HG03139 (cell line): ENCODE measurements at regions not wholly inside any gene's neighbourhood (a gene's known extent, or its start where the extent isn't known, plus 50 kb on each side); places are given as distances from the start of the nearest gene placed in this dataset.

Experiments used
- ATAC-seq: cut with Tn5 transposase; IDR thresholded peaks from one replicate; pipeline ENCODE4 v1.9.1; 2021; ENCODE audit not compliant: unreplicated experiment

DNA sequence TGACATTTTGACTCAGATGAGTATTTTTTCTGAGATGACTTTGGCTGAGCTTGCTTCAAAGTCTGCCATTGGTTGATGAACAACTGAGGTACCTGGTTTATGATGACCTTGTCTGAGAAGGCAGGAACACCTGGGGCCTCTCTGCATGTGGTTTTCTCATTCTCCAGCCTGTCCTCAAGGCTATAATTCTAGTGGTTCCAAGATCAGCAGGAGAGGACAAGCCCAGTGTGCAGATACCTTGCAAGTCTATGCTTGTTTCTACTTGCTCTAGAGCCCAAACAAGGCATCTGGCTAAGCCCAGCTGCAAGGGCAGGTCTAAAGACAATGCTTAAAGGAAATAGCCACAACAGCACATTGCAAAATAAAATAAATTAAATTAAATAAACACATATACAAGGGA lies 1100.0 kb downstream of the NLGN4Y start:
- no peak for ATAC-seq

DNA sequence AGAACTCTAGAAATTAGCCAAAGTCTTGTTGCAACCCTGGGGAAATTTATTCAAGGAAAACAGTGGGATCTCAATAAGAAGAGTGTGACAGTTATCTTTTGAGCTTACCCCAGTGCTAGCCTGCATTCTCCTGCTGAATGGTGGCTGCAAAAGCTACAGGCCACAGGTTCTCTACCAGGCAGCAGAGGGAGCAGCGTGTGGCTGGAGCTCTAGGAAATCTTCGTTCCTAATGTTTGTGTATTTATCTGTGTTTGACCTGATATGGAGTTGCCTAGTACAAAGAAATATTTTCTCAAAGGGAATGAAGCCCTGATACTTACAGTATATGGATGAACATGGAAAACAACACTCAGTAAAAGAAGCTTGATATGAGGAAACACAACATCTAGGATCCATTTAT lies 1100.6 kb downstream of the NLGN4Y start:
- no peak for ATAC-seq

DNA sequence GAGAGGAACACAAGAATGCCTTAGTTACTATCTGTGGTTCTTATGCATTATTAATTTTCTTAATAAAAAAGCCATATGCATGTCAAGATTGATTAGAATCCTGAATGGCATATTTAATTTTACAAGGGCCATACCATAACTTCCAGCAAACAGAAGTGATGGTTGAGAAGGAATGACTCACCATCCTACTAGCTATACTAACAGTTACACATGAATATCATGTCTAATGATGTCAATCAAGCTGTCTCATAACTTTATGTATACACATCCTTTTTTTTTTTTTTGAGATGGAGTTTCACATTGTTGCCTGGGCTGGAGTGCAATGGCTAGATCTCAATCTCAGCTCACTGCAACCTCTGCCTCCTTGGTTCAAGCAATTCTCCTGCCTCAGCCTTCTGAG lies 1123.9 kb downstream of the NLGN4Y start:
- no peak for ATAC-seq

DNA sequence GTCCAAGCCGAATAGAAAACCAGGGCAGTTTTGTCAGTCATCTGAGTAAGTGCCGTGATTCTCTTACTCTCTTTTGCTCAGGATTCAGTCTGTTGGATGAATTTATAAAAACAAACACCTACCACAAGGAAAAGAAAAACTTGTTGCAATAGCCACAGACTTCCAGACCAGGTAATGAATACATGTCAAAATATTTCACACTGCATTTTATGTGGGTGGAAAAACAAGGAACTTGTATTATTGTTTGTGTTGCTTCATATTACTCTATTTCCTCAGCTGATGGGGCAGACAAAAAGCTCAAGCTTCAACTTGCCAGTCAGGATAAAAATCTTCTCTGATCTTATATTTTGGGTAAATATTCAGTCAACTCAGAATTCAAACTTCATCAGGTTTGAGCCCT lies 1125.7 kb downstream of the NLGN4Y start:
- ATAC-seq: no peak

DNA sequence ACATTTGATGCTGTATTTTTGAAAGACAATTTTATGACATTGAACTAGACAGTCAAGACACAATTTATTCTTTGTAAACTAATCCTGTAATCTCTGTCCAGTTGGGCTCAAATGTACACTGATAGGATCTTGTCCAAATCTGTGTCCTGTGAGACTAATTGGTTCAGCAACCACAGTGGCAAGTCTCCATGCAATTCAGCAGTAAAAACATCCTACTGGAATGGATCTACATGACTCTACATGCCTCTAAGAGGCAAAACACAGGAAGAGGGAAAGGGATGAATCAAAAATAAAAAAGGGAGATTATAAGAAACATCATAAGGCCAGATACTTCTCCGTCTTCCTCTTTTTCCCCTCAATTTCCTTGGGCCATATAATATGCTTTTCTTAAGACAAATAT lies 1164.2 kb downstream of the NLGN4Y start:
- ATAC-seq: no peak

DNA sequence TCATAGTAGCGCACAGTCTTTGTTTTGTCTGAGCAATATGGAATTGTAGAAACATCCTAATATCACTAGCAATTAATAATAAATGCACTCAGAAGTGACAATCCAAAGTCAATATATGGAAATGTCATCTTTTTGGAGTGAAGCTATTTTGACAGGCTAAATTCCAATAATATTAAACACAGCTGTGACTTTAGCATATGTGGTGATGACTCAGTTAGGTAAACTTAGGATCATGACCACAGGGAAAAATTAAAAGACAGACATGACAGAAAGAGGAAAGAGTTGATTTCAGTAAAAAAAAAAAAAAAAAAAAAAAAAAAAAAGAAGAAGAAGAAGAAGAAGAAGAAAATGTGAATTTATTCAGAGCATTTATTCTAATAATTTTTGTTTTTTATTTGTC lies 1165.7 kb downstream of the NLGN4Y start:
- ATAC-seq: no peak

DNA sequence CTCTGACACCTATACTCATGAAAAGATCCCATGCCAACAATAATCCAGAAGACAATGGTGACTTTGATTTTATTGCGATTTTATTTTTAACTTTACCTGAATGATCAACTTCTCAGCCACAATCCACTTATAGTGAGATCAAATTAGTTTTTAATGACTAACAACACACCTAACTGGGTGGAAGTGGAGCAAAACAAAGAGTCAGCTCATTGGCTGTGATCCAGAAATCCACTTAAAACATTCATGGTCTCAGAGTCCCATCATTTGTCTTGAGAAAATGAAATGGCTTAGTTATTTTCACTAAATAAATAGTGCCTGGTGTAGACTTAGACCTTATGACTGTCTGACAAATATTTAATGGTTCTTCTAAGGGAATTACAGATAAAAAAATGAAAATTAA lies 1177.8 kb downstream of the NLGN4Y start:
- ATAC-seq: no peak

DNA sequence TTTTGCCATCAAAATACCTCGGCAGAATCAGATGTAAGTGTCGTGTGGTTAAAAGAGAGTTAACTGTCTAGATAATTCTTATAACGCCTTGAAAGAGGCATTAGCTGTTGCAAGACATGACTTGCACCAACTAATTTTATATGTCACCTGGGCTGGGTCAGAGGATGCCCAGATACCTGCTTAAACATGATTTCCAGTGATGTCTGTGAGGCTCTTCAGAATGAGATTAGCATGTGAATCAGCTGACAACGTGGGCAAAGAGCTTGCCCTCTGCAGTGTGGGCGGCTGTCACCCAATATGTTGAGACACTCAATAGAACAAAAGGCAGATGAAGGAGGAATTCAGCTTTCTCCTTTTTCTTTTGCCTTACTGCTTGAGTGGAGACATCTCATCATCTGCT lies 1180.6 kb downstream of the NLGN4Y start:
- ATAC-seq: no peak

DNA sequence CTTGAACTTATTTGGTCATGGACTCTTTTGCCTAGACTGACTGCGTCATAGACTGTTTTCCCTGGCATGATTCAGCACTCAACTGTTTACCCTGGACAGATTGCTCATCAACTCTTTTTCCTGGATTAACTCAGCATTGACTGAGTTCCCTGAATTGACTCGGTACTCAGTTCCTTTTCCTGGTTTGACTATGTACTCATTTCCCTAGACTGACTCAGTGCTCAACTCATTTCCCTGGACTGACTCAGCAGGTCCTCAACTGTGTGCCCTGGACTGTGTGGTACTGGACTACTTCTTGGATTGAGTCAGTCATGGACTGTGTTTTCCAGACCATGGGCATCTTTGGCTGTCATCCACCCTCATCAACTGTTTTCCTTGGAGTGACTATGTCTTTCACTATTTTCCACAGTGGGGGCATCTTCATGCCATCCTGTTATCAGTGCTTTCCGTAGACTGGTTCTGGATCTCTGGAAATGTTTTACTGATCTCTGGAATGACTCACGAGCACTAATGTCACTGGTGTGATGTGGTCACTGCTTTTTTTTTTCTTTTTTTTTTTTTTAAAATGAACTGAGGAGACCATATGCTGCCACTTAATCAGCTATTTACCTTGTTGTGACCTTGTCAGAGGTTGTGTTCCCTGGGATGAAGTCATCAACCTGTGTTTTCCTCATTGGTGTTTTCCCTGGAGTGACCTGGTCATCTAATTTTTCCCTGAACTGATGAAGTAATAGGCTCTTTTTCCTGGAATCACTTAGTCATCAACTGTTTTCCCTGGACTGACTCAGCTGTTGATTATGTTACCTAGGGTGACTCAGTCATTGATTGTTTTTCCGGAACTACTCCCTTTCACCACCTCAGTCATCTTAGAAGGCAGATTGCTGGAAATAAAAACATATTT lies 1225.5 kb downstream of the NLGN4Y start:
- ATAC-seq: no peak

DNA sequence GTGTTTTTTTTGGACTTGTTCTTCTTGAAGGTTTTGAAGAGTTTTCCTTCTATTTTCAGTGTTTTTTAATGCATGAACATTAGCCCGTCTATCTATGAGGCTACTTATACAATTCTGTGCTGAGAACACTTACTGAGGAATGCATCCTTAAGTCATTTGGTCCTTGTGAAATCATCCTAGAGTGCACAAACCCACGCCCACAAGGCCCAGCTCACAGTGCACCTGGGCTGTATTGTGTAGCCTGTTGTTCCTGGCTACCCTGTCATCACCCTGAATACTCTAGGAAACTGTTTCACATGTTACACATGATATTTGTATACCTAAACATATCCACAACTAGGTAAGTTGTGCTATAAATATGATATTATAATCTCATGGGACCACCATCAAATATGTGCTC lies 1226.7 kb downstream of the NLGN4Y start:
- ATAC-seq: no peak

DNA sequence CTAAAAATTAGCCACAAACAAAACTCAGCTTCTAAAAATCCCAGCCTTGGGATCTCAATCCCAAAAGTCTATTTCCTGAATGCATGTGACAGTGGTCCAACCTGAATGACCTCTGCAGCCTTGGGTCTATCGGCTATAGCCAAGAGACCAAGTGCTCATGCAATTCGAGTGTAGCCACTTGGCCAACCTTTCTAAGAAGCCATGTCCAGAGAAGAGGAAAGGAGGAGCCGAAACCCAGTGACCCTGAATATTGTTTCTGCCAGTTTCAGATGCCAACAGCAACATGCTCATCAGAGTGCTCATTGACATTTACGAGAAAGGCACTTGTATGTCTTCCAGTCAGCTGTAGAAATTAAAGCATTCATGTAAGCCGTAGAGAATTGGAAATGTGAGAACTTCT lies 1231.9 kb downstream of the NLGN4Y start:
- no peak for ATAC-seq

DNA sequence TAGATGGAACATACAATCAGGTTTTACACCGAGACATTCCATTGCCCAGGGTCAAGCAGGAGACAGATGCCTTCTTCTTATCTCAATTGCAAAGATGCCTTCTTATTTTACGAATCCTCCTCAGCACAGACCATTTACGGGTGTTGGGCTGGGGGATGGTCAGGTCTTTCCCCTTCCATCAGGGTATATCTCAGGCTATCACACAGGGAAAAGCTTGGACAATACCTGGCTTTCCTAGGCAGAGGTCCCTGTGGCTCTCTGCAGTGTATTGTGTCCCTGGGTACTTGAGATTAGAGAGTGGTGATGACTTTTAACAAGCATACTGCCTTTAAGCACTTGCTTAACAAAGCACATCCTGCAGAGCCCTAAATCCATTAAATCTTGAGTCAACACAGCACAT lies 1249.2 kb downstream of the NLGN4Y start:
- no peak for ATAC-seq

DNA sequence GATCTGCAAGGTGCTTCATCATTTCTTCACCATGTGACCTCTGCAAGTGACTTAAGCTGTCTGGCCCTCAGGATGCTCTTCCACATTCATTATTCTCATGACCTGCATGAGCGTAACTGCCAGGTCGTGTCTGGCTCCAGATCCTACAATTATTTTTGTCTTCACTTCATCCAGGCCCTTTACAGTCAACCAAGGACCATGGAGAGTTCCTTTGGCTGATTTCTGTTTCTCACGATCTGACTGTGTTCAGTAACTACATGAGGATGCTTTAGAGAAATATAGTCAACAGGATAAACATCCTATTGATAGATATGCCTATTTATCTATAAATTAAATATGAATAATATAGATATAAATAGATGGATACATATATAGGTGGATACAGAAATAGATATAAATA lies 1251.6 kb downstream of the NLGN4Y start:
- no peak for ATAC-seq

DNA sequence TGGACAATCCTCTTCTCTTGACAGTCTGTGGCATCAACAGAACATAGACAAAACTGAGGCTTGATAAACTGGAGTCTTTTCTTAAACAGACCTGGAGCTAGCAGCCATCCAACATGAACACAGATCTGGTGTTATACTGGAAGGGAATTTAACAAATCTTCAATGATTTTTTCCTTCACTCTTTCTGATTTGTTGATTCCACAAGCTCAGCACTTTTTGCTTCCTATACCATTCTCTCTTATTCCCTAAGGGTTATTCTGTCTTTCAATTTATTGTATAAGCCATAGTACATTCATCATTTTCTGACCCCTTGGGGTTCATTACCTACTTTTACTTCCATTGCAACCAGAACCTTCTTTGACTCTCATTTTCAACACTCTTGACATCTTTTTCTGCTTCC lies 1255.6 kb downstream of the NLGN4Y start:
- no peak for ATAC-seq

DNA sequence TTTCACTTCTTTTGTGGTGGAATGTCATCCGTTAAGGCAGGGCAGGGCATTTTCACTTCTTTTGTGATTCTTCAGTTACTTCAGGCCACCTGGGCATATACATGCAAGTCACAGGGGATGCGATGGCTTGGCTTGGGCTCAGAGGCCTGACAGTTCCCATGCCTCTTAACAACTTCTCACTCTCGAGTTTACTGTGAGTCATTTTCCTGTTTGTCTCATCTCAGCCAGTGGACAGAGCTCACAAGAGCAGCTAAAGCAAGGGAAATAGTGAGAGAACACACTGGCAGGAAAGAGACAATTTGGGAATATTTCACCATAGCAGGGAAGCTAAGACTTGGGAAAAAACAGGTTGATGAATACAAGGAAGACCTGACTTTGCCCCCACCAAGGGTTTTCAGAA lies 1275.7 kb downstream of the NLGN4Y start:
- ATAC-seq: no peak

DNA sequence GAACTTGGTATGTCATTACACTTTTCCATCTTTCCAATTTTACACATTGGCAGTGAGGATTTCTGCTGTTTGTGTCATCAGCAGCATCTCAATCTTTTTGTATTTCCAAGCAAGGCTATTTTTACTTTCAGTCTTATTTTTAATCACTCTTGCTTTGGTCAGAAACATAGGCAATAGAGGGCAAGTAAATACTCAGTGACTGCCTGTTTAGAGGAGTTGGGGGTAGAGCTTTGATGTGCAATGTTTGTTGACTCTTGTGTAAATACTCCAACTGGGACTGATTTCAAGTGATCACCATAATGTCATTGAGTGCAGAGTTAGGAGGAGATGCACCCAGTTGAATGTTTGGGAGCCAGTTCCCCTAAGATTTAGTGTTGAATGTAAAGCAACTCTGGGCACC lies 1281.7 kb downstream of the NLGN4Y start:
- no peak for ATAC-seq

DNA sequence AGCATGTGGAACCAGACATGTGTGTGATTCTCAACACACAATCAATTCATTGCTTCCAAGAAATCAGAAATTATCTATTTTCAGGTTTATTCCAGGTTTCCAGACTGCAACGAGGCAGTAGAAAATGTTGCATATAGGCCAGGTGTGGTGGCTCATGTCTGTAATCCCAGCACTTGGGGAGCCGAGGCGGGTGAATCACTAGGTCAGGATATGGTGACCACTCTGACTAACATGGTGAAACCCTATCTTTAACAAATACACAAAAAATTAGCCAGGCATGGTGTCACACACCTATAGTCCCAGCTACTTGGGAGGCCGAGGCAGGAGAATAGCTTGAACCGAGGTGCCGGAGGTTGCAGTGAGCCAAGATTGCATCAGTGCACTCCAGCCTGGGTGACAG lies 1289.9 kb downstream of the NLGN4Y start:
- ATAC-seq: no peak
